Activated CD8-positive, alpha-beta T cell treated with anti-CD3 and anti-CD28 coated beads for 36 hours (primary cell): ENCODE measurements at regions not wholly inside any gene's neighbourhood (a gene's known extent, or its start where the extent isn't known, plus 50 kb on each side); places are given as distances from the start of the nearest gene placed in this dataset.
"Not testable (repeated sequence)": the region's sequence is repeated elsewhere in the genome, so short reads cannot be mapped to it uniquely, and the experiment has no call there.

Experiments
- ATAC-seq: fragments of 200-7000 bp; cut with Tn5 transposase; one replicate; pipeline ENCODE4 v1.10.0; 2021; ENCODE audit warnings: mild to moderate bottlenecking, moderate library complexity
- CTCF ChIA-PET: fragments of 350-600 bp; sonication (Branson Sonifier 250); formaldehyde crosslinking; loops from one replicate; lab custom pipeline; 2021; ENCODE audit warnings: antibody characterized with exemption; lab: Charles Lee
- POLR2A ChIA-PET: fragments of 350-600 bp; sonication (Branson Sonifier 250); formaldehyde crosslinking; loops from one replicate; lab custom pipeline; 2021; ENCODE audit warnings: antibody characterized with exemption; lab: Charles Lee
- DNase-seq: peaks from one replicate; pipeline ENCODE4 v3.0.0-alpha.2; 2020
- H3K27ac Mint-ChIP-seq: one replicate; pipeline ENCODE4 v1.8.0; 2021; ENCODE audit warnings: mild to moderate bottlenecking, mixed read lengths
- H3K27me3 Mint-ChIP-seq: one replicate; pipeline ENCODE4 v1.8.0; 2021; ENCODE audit warnings: mixed read lengths
- H3K36me3 Mint-ChIP-seq: one replicate; pipeline ENCODE4 v1.8.0; 2021; ENCODE audit warnings: low read depth, mixed read lengths
- H3K4me1 Mint-ChIP-seq: one replicate; pipeline ENCODE4 v1.8.0; 2021; ENCODE audit warnings: low read depth, mixed read lengths
- H3K4me3 Mint-ChIP-seq: one replicate; pipeline ENCODE4 v1.8.0; 2021; ENCODE audit warnings: mild to moderate bottlenecking, moderate library complexity, mixed read lengths
- H3K9me3 Mint-ChIP-seq: one replicate; pipeline ENCODE4 v1.8.0; 2021; ENCODE audit warnings: mixed read lengths
- intact Hi-C: fragments of 100-400 bp; cut with micrococcal nuclease; formaldehyde crosslinking; loops from one replicate; pipeline ENCODE4 v1.10.0; 2022
- TF ChIP-seq, protein P1 (sequence below): fragments of 200-600 bp; IDR thresholded peaks from one replicate; pipeline ENCODE4 v1.8.0; 2022; ENCODE audit warnings: antibody characterized with exemption, mild to moderate bottlenecking

GRCh38 chr14:62497708-62498107 lies 547.5 kb downstream of the KCNH5 start:
- ATAC-seq (no peak), DNase-seq (no peak)
- no peaks in the 10 kb centered on the region for H3K4me1 Mint-ChIP-seq
- POLR2A ChIA-PET, result no interaction called here
- intact Hi-C loops, result loop anchor here (2.0 kb wide), 1 partner anchor 53 kb away; no protein-coding TSS in a partner anchor
- H3K9me3 Mint-ChIP-seq, result peaks cover 19% of the 10 kb centered on the region
- H3K27me3 Mint-ChIP-seq, result no peaks in the 10 kb centered on the region
- no peaks in the 10 kb centered on the region for H3K36me3 Mint-ChIP-seq
- TF ChIP-seq, protein P1, sequence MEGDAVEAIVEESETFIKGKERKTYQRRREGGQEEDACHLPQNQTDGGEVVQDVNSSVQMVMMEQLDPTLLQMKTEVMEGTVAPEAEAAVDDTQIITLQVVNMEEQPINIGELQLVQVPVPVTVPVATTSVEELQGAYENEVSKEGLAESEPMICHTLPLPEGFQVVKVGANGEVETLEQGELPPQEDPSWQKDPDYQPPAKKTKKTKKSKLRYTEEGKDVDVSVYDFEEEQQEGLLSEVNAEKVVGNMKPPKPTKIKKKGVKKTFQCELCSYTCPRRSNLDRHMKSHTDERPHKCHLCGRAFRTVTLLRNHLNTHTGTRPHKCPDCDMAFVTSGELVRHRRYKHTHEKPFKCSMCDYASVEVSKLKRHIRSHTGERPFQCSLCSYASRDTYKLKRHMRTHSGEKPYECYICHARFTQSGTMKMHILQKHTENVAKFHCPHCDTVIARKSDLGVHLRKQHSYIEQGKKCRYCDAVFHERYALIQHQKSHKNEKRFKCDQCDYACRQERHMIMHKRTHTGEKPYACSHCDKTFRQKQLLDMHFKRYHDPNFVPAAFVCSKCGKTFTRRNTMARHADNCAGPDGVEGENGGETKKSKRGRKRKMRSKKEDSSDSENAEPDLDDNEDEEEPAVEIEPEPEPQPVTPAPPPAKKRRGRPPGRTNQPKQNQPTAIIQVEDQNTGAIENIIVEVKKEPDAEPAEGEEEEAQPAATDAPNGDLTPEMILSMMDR, result no peak
- CTCF ChIA-PET, result no interaction called here
- H3K27ac Mint-ChIP-seq, result no peak overlapping the region
- H3K4me3 Mint-ChIP-seq, result no peak overlapping the region

- DNase-seq (no peak), ATAC-seq (no peak)
- peaks cover 12% of the 10 kb centered on the region for H3K9me3 Mint-ChIP-seq
- ChIA-PET CTCF (no interaction called here), POLR2A (no interaction called here)
- H3K27me3 Mint-ChIP-seq, result no peaks in the 10 kb centered on the region
- no peak overlapping the region for H3K4me3 Mint-ChIP-seq
- TF ChIP-seq, protein P1, result no peak
- no peaks in the 10 kb centered on the region for H3K4me1 Mint-ChIP-seq
- no peak overlapping the region for H3K27ac Mint-ChIP-seq
- H3K36me3 Mint-ChIP-seq, result no peaks in the 10 kb centered on the region
- intact Hi-C loops, result no loop called here
Observed at GRCh38 chr14:62501021-62501750, 544.1 kb downstream of the KCNH5 start.

GRCh38 chr14:62505045-62505444 lies 540.2 kb downstream of the KCNH5 start:
- Mint-ChIP-seq H3K9me3 (no peaks in the 10 kb centered on the region), H3K4me3 (no peak overlapping the region), H3K4me1 (no peaks in the 10 kb centered on the region), H3K27me3 (no peaks in the 10 kb centered on the region), H3K27ac (no peak overlapping the region), H3K36me3 (no peaks in the 10 kb centered on the region)
- intact Hi-C loops, result no loop called here
- ChIA-PET CTCF (no interaction called here), POLR2A (no interaction called here)
- ATAC-seq, result no peak
- no peak for DNase-seq
- TF ChIP-seq, protein P1, result no peak

GRCh38 chr14:62521309-62521708 lies 523.9 kb downstream of the KCNH5 start:
- H3K36me3 Mint-ChIP-seq, H3K27me3 Mint-ChIP-seq, DNase-seq, H3K27ac Mint-ChIP-seq, H3K4me3 Mint-ChIP-seq, ATAC-seq, H3K4me1 Mint-ChIP-seq, intact Hi-C loops, CTCF ChIA-PET, POLR2A ChIA-PET: not testable (repeated sequence)
- peaks cover 13% of the 10 kb centered on the region for H3K9me3 Mint-ChIP-seq

DNA sequence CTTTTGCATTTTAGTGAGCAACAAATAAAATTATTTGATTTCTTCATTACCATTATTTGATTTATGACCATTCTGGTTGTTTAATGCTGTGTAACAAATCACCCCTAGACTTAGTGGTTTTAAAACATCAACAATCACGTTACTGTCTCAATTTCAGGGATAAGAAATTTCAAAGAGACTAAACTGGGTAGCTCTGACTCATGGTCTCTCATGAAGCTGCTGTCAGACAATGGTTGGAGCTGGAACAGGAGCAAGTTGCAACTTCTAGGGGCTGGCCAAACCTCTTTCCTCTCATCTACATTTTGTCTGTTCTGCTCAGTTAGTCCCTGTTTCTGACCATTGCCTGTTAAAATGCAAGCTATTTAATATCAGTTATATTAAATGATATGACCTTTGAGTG lies 517.0 kb downstream of the KCNH5 start:
- Mint-ChIP-seq H3K27ac (no peak overlapping the region), H3K4me3 (no peak overlapping the region), H3K27me3 (no peaks in the 10 kb centered on the region), H3K9me3 (peaks cover 7% of the 10 kb centered on the region), H3K36me3 (no peaks in the 10 kb centered on the region), H3K4me1 (no peaks in the 10 kb centered on the region)
- TF ChIP-seq, protein P1, result no peak
- DNase-seq, result no peak
- ChIA-PET CTCF (no interaction called here), POLR2A (no interaction called here)
- intact Hi-C loops, result no loop called here
- no peak for ATAC-seq
